ENCODE measurements at regions not wholly inside any gene's neighbourhood (a gene's known extent, or its start where the extent isn't known, plus 50 kb on each side); places are given as distances from the start of the nearest gene placed in this dataset.

GRCh38 chr2:104658904-104659591, 194.9 kb upstream of the POU3F3 start:
- Mint-ChIP-seq H3K27me3 (ENCODE audit: unreplicated experiment) (peaks cover 9% of the 10 kb centered on the region), H3K4me3 (ENCODE audit: unreplicated experiment) (peak overlapping the region; percentile 81), H3K4me1 (ENCODE audit: low read depth, unreplicated experiment) (peaks cover 13% of the 10 kb centered on the region), H3K36me3 (ENCODE audit: unreplicated experiment) (no peaks in the 10 kb centered on the region), H3K27ac (ENCODE audit: unreplicated experiment) (no peak overlapping the region), H3K9me3 (ENCODE audit: unreplicated experiment) (peaks cover 4% of the 10 kb centered on the region)
- no peak for TF ChIP-seq CTCF (IDR thresholded peaks at IDR 0.05; ENCODE audit: partially characterized antibody, unreplicated experiment)
- DNase-seq = peak; percentile 56

- H3K4me3 Mint-ChIP-seq (ENCODE audit: unreplicated experiment) = no peak overlapping the region
- no peaks in the 10 kb centered on the region for H3K36me3 Mint-ChIP-seq (ENCODE audit: unreplicated experiment)
- peaks cover 11% of the 10 kb centered on the region for H3K4me1 Mint-ChIP-seq (ENCODE audit: low read depth, unreplicated experiment)
- no peak for TF ChIP-seq CTCF (IDR thresholded peaks at IDR 0.05; ENCODE audit: partially characterized antibody, unreplicated experiment)
- H3K27me3 Mint-ChIP-seq (ENCODE audit: unreplicated experiment) = peaks cover 9% of the 10 kb centered on the region
- H3K27ac Mint-ChIP-seq (ENCODE audit: unreplicated experiment) = no peak overlapping the region
- H3K9me3 Mint-ChIP-seq (ENCODE audit: unreplicated experiment) = peaks cover 4% of the 10 kb centered on the region
- DNase-seq = no peak
Observed at GRCh38 chr2:104660991-104661390, 192.9 kb upstream of the POU3F3 start.

GRCh38 chr2:104664672-104665071, 189.2 kb upstream of the POU3F3 start:
- H3K4me3 Mint-ChIP-seq (ENCODE audit: unreplicated experiment) = no peak overlapping the region
- H3K4me1 Mint-ChIP-seq (ENCODE audit: low read depth, unreplicated experiment) = peaks cover 4% of the 10 kb centered on the region
- H3K9me3 Mint-ChIP-seq (ENCODE audit: unreplicated experiment) = peaks cover 2% of the 10 kb centered on the region
- H3K27ac Mint-ChIP-seq (ENCODE audit: unreplicated experiment) = no peak overlapping the region
- TF ChIP-seq CTCF (IDR thresholded peaks at IDR 0.05; ENCODE audit: partially characterized antibody, unreplicated experiment) = no peak
- DNase-seq = no peak
- H3K36me3 Mint-ChIP-seq (ENCODE audit: unreplicated experiment) = no peaks in the 10 kb centered on the region
- H3K27me3 Mint-ChIP-seq (ENCODE audit: unreplicated experiment) = peaks cover 3% of the 10 kb centered on the region

- Mint-ChIP-seq H3K27me3 (ENCODE audit: unreplicated experiment) (no peaks in the 10 kb centered on the region), H3K36me3 (ENCODE audit: unreplicated experiment) (no peaks in the 10 kb centered on the region), H3K4me3 (ENCODE audit: unreplicated experiment) (no peak overlapping the region), H3K27ac (ENCODE audit: unreplicated experiment) (no peak overlapping the region), H3K4me1 (ENCODE audit: low read depth, unreplicated experiment) (peaks cover 5% of the 10 kb centered on the region), H3K9me3 (ENCODE audit: unreplicated experiment) (no peaks in the 10 kb centered on the region)
- no peak for DNase-seq
- TF ChIP-seq CTCF (IDR thresholded peaks at IDR 0.05; ENCODE audit: partially characterized antibody, unreplicated experiment) = no peak
Observed at GRCh38 chr2:104668631-104669030, 185.3 kb upstream of the POU3F3 start.

- DNase-seq = no peak
- no peaks in the 10 kb centered on the region for H3K9me3 Mint-ChIP-seq (ENCODE audit: unreplicated experiment)
- no peak overlapping the region for H3K27ac Mint-ChIP-seq (ENCODE audit: unreplicated experiment)
- no peak for TF ChIP-seq CTCF (IDR thresholded peaks at IDR 0.05; ENCODE audit: partially characterized antibody, unreplicated experiment)
- peaks cover 2% of the 10 kb centered on the region for H3K27me3 Mint-ChIP-seq (ENCODE audit: unreplicated experiment)
- H3K4me1 Mint-ChIP-seq (ENCODE audit: low read depth, unreplicated experiment) = peaks cover 5% of the 10 kb centered on the region
- no peak overlapping the region for H3K4me3 Mint-ChIP-seq (ENCODE audit: unreplicated experiment)
- no peaks in the 10 kb centered on the region for H3K36me3 Mint-ChIP-seq (ENCODE audit: unreplicated experiment)
Observed at GRCh38 chr2:104673225-104673624, 180.7 kb upstream of the POU3F3 start.

Data from glutamatergic neuron (in vitro differentiated cells).